GM23338 (cell line): ENCODE measurements at regions not wholly inside any gene's neighbourhood (a gene's known extent, or its start where the extent isn't known, plus 50 kb on each side); places are given as distances from the start of the nearest gene placed in this dataset.

Source experiments
- ATAC-seq: fragments of 200-7000 bp; cut with Tn5 transposase; 3 replicates; pipeline ENCODE4 v1.9.1; 2020
- DNase-seq: peaks from one replicate; pipeline ENCODE4 v3.0.0-alpha.2; 2015; ENCODE audit warnings: low spot score
- H2AFZ ChIP-seq: fragments of 200-600 bp; sonication (generic); 2 replicates; pipeline ENCODE4 v1.8.0; 2016; ENCODE audit warnings: antibody characterized with exemption, mild to moderate bottlenecking, moderate library complexity
- H3F3A ChIP-seq: fragments of 200-600 bp; sonication (generic); replicated peaks from 2 replicates; pipeline ENCODE4 v1.8.0; 2017; ENCODE audit warnings: antibody characterized with exemption, mixed run types, low read depth
- H3K27ac ChIP-seq: fragments of 200-600 bp; sonication (generic); 2 replicates; pipeline ENCODE4 v1.6.1; 2016; ENCODE audit warnings: low read depth
- H3K27me3 ChIP-seq: fragments of 200-600 bp; sonication (generic); 2 replicates; pipeline ENCODE4 v1.8.0; 2016; ENCODE audit warnings: mild to moderate bottlenecking, mixed run types, moderate library complexity; ENCODE audit not compliant: insufficient read depth
- H3K36me3 ChIP-seq: fragments of 200-600 bp; sonication (generic); 2 replicates; pipeline ENCODE4 v1.8.0; 2016; ENCODE audit warnings: mild to moderate bottlenecking; ENCODE audit not compliant: insufficient read depth
- H3K4me1 ChIP-seq: fragments of 200-600 bp; sonication (generic); 2 replicates; pipeline ENCODE4 v1.8.0; 2016; ENCODE audit warnings: mild to moderate bottlenecking, moderate library complexity; ENCODE audit not compliant: insufficient read depth
- H3K4me2 ChIP-seq: fragments of 200-600 bp; sonication (generic); 2 replicates; pipeline ENCODE4 v1.7.1; 2017; ENCODE audit warnings: mixed run types
- H3K4me3 ChIP-seq: fragments of 200-600 bp; sonication (generic); 2 replicates; pipeline ENCODE4 v1.6.1; 2016; ENCODE audit warnings: mixed run types
- H3K79me2 ChIP-seq: fragments of 200-600 bp; sonication (generic); replicated peaks from 2 replicates; pipeline ENCODE4 v1.8.0; 2017; ENCODE audit warnings: mild to moderate bottlenecking; ENCODE audit not compliant: insufficient read depth
- H3K9me2 ChIP-seq: fragments of 200-600 bp; sonication (generic); 2 replicates; pipeline ENCODE4 v1.8.0; 2017; ENCODE audit not compliant: insufficient read depth
- H4K20me1 ChIP-seq: fragments of 200-600 bp; sonication (generic); replicated peaks from 2 replicates; pipeline ENCODE4 v1.8.0; 2017; ENCODE audit warnings: mild to moderate bottlenecking; ENCODE audit not compliant: insufficient read depth
- H3K27ac Mint-ChIP-seq: 2 replicates; pipeline ENCODE4 v1.8.0; 2020; ENCODE audit warnings: inconsistent platforms, mild to moderate bottlenecking, moderate library complexity, mixed read lengths
- H3K27me3 Mint-ChIP-seq: 3 replicates; pipeline ENCODE4 v1.8.0; 2022; ENCODE audit warnings: low read depth, mild to moderate bottlenecking, moderate library complexity, mixed read lengths, inconsistent platforms; ENCODE audit not compliant: insufficient read depth, poor library complexity
- H3K36me3 Mint-ChIP-seq: 3 replicates; pipeline ENCODE4 v1.8.0; 2021; ENCODE audit warnings: low read depth, mild to moderate bottlenecking, inconsistent platforms, moderate library complexity, mixed read lengths
- H3K4me1 Mint-ChIP-seq: 3 replicates; pipeline ENCODE4 v1.8.0; 2020; ENCODE audit warnings: mild to moderate bottlenecking, inconsistent platforms, mixed read lengths
- H3K4me3 Mint-ChIP-seq: 3 replicates; pipeline ENCODE4 v1.8.0; 2021; ENCODE audit warnings: moderate library complexity, mild to moderate bottlenecking, inconsistent platforms, mixed read lengths
- H3K9me3 Mint-ChIP-seq: 3 replicates; pipeline ENCODE4 v1.8.0; 2020; ENCODE audit warnings: moderate library complexity, mild to moderate bottlenecking, inconsistent platforms, mixed read lengths
- CREB1 ChIP-seq: fragments of 250-450 bp; sonication (Bioruptor Pico); IDR thresholded peaks from 2 replicates; pipeline ENCODE4 v1.5.0; 2020; ENCODE audit warnings: low read depth, mild to moderate bottlenecking, moderate library complexity
- EZH2 ChIP-seq: fragments of 200-600 bp; sonication (generic); IDR thresholded peaks from one replicate; pipeline ENCODE4 v1.8.0; 2017; ENCODE audit warnings: antibody characterized with exemption, mild to moderate bottlenecking, low read depth; ENCODE audit not compliant: unreplicated experiment
- EZH2phosphoT487 ChIP-seq: fragments of 200-600 bp; sonication (generic); IDR thresholded peaks from one replicate; pipeline ENCODE4 v1.8.1; 2018; ENCODE audit warnings: antibody characterized with exemption; ENCODE audit not compliant: unreplicated experiment
- JUNB ChIP-seq: IDR thresholded peaks from one replicate; pipeline ENCODE4 v1.6.1; 2016; ENCODE audit warnings: antibody characterized with exemption; ENCODE audit not compliant: unreplicated experiment
- NANOG ChIP-seq: IDR thresholded peaks from 2 replicates; pipeline ENCODE4 v1.6.1; 2016; ENCODE audit warnings: antibody characterized with exemption, borderline replicate concordance
- POLR2AphosphoS5 ChIP-seq: IDR thresholded peaks from 2 replicates; pipeline ENCODE4 v1.6.1; 2016; ENCODE audit warnings: antibody characterized with exemption, low read depth
- STAT1 ChIP-seq: IDR thresholded peaks from one replicate; pipeline ENCODE4 v1.6.1; 2016; ENCODE audit warnings: antibody characterized with exemption; ENCODE audit not compliant: unreplicated experiment
- ZNF114 ChIP-seq: fragments of 250-450 bp; sonication (Bioruptor Pico); IDR thresholded peaks from 2 replicates; pipeline ENCODE4 v1.5.0; 2020; ENCODE audit warnings: mild to moderate bottlenecking, moderate library complexity
- ZNF331 ChIP-seq: fragments of 250-450 bp; sonication (Bioruptor Pico); IDR thresholded peaks from 2 replicates; pipeline ENCODE4 v1.5.0; 2020; ENCODE audit warnings: low read depth, mild to moderate bottlenecking, moderate library complexity
- TF ChIP-seq, protein P1 (sequence below): IDR thresholded peaks from 2 replicates; pipeline ENCODE4 v1.6.1; 2016; ENCODE audit warnings: antibody characterized with exemption
- TF ChIP-seq, protein P2 (sequence below): fragments of 250-450 bp; sonication (Bioruptor Pico); IDR thresholded peaks from 2 replicates; pipeline ENCODE4 v1.5.0; 2020; ENCODE audit warnings: mild to moderate bottlenecking, moderate library complexity
- TF ChIP-seq, protein P3 (sequence below), 2 experiments: fragments of 200-600 bp in 1 of 2; sonication (generic) in 1 of 2; conservative IDR thresholded peaks; 2 replicates each; pipeline versions ENCODE4 v1.5.1 to v1.6.1; 2016 to 2017; ENCODE audit warnings: antibody characterized with exemption in 2 of 2, low read depth in 2 of 2, mild to moderate bottlenecking in 2 of 2, moderate library complexity in 1 of 2
- TF ChIP-seq, protein P4 (sequence below): IDR thresholded peaks from one replicate; pipeline ENCODE4 v1.6.1; 2018; ENCODE audit warnings: antibody characterized with exemption; ENCODE audit not compliant: unreplicated experiment

DNA sequence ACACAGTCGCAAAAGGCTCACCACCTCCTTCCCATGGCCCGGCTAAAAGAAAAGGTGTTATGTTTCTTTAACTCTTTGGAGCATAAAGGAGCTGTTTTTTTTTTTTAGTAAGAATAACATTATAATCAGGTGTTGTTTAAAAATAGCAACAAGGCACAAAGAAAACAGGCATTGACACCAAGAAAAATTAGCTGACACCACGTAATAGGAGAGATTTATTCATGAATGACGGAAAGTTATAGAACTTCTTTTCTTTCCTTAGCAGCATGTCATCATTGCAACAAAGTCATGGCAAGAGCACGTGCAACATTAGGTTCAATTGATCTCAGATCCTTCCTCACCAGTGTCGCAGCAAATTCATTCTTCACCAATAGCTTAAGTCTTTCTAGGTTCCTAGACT, 302.9 kb upstream of the ZFP42 start:
- Histone ChIP-seq H3K4me2 (no peak overlapping the region), H3K9me2 (no peaks in the 10 kb centered on the region), H3K27me3 (no peaks in the 10 kb centered on the region), H3K79me2 (no peaks in the 10 kb centered on the region), H4K20me1 (no peaks in the 10 kb centered on the region), H3K36me3 (no peaks in the 10 kb centered on the region; the same call in 1 of the 2 replicates), H3F3A (no peaks in the 10 kb centered on the region), H3K27ac (no peak overlapping the region), H3K4me1 (no peaks in the 10 kb centered on the region), H3K4me3 (no peak overlapping the region), H2AFZ (no peak overlapping the region)
- peaks cover 3% of the 10 kb centered on the region for H3K27me3 Mint-ChIP-seq
- H3K9me3 Mint-ChIP-seq, result peaks cover 15% of the 10 kb centered on the region
- peaks cover 6% of the 10 kb centered on the region; the same call in 1 of the 3 replicates for H3K36me3 Mint-ChIP-seq
- H3K4me3 Mint-ChIP-seq, result no peak overlapping the region
- H3K27ac Mint-ChIP-seq, result no peak overlapping the region
- ATAC-seq (no peak), DNase-seq (no peak)
- no peaks in the 10 kb centered on the region for H3K4me1 Mint-ChIP-seq
- TF ChIP-seq NANOG, result no peak
- TF ChIP-seq, protein P1, sequence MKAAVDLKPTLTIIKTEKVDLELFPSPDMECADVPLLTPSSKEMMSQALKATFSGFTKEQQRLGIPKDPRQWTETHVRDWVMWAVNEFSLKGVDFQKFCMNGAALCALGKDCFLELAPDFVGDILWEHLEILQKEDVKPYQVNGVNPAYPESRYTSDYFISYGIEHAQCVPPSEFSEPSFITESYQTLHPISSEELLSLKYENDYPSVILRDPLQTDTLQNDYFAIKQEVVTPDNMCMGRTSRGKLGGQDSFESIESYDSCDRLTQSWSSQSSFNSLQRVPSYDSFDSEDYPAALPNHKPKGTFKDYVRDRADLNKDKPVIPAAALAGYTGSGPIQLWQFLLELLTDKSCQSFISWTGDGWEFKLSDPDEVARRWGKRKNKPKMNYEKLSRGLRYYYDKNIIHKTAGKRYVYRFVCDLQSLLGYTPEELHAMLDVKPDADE, result no peak
- no peak for TF ChIP-seq ZNF331
- TF ChIP-seq, protein P2, sequence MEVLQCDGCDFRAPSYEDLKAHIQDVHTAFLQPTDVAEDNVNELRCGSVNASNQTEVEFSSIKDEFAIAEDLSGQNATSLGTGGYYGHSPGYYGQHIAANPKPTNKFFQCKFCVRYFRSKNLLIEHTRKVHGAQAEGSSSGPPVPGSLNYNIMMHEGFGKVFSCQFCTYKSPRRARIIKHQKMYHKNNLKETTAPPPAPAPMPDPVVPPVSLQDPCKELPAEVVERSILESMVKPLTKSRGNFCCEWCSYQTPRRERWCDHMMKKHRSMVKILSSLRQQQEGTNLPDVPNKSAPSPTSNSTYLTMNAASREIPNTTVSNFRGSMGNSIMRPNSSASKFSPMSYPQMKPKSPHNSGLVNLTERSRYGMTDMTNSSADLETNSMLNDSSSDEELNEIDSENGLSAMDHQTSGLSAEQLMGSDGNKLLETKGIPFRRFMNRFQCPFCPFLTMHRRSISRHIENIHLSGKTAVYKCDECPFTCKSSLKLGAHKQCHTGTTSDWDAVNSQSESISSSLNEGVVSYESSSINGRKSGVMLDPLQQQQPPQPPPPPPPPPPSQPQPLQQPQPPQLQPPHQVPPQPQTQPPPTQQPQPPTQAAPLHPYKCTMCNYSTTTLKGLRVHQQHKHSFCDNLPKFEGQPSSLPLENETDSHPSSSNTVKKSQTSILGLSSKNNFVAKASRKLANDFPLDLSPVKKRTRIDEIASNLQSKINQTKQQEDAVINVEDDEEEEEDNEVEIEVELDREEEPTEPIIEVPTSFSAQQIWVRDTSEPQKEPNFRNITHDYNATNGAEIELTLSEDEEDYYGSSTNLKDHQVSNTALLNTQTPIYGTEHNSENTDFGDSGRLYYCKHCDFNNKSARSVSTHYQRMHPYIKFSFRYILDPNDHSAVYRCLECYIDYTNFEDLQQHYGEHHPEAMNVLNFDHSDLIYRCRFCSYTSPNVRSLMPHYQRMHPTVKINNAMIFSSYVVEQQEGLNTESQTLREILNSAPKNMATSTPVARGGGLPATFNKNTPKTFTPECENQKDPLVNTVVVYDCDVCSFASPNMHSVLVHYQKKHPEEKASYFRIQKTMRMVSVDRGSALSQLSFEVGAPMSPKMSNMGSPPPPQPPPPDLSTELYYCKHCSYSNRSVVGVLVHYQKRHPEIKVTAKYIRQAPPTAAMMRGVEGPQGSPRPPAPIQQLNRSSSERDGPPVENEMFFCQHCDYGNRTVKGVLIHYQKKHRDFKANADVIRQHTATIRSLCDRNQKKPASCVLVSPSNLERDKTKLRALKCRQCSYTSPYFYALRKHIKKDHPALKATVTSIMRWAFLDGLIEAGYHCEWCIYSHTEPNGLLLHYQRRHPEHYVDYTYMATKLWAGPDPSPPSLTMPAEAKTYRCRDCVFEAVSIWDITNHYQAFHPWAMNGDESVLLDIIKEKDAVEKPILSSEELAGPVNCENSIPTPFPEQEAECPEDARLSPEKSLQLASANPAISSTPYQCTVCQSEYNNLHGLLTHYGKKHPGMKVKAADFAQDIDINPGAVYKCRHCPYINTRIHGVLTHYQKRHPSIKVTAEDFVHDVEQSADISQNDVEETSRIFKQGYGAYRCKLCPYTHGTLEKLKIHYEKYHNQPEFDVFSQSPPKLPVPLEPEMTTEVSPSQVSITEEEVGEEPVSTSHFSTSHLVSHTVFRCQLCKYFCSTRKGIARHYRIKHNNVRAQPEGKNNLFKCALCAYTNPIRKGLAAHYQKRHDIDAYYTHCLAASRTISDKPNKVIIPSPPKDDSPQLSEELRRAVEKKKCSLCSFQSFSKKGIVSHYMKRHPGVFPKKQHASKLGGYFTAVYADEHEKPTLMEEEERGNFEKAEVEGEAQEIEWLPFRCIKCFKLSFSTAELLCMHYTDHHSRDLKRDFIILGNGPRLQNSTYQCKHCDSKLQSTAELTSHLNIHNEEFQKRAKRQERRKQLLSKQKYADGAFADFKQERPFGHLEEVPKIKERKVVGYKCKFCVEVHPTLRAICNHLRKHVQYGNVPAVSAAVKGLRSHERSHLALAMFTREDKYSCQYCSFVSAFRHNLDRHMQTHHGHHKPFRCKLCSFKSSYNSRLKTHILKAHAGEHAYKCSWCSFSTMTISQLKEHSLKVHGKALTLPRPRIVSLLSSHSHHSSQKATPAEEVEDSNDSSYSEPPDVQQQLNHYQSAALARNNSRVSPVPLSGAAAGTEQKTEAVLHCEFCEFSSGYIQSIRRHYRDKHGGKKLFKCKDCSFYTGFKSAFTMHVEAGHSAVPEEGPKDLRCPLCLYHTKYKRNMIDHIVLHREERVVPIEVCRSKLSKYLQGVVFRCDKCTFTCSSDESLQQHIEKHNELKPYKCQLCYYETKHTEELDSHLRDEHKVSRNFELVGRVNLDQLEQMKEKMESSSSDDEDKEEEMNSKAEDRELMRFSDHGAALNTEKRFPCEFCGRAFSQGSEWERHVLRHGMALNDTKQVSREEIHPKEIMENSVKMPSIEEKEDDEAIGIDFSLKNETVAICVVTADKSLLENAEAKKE (CRISPR knock-in tag), result no peak
- no peak for TF ChIP-seq ZNF114 (CRISPR knock-in tag)
- no peak for TF ChIP-seq JUNB
- TF ChIP-seq CREB1 (CRISPR knock-in tag), result no peak
- TF ChIP-seq, protein P3, sequence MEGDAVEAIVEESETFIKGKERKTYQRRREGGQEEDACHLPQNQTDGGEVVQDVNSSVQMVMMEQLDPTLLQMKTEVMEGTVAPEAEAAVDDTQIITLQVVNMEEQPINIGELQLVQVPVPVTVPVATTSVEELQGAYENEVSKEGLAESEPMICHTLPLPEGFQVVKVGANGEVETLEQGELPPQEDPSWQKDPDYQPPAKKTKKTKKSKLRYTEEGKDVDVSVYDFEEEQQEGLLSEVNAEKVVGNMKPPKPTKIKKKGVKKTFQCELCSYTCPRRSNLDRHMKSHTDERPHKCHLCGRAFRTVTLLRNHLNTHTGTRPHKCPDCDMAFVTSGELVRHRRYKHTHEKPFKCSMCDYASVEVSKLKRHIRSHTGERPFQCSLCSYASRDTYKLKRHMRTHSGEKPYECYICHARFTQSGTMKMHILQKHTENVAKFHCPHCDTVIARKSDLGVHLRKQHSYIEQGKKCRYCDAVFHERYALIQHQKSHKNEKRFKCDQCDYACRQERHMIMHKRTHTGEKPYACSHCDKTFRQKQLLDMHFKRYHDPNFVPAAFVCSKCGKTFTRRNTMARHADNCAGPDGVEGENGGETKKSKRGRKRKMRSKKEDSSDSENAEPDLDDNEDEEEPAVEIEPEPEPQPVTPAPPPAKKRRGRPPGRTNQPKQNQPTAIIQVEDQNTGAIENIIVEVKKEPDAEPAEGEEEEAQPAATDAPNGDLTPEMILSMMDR (conservative IDR thresholded peaks at IDR 0.05; ENCODE audit: low read depth in 2 of 2), result no peak
- TF ChIP-seq, protein P4, sequence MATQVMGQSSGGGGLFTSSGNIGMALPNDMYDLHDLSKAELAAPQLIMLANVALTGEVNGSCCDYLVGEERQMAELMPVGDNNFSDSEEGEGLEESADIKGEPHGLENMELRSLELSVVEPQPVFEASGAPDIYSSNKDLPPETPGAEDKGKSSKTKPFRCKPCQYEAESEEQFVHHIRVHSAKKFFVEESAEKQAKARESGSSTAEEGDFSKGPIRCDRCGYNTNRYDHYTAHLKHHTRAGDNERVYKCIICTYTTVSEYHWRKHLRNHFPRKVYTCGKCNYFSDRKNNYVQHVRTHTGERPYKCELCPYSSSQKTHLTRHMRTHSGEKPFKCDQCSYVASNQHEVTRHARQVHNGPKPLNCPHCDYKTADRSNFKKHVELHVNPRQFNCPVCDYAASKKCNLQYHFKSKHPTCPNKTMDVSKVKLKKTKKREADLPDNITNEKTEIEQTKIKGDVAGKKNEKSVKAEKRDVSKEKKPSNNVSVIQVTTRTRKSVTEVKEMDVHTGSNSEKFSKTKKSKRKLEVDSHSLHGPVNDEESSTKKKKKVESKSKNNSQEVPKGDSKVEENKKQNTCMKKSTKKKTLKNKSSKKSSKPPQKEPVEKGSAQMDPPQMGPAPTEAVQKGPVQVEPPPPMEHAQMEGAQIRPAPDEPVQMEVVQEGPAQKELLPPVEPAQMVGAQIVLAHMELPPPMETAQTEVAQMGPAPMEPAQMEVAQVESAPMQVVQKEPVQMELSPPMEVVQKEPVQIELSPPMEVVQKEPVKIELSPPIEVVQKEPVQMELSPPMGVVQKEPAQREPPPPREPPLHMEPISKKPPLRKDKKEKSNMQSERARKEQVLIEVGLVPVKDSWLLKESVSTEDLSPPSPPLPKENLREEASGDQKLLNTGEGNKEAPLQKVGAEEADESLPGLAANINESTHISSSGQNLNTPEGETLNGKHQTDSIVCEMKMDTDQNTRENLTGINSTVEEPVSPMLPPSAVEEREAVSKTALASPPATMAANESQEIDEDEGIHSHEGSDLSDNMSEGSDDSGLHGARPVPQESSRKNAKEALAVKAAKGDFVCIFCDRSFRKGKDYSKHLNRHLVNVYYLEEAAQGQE, result no peak
- TF ChIP-seq EZH2, result no peak
- TF ChIP-seq POLR2AphosphoS5, result no peak
- no peak for TF ChIP-seq EZH2phosphoT487
- TF ChIP-seq STAT1, result no peak
